ENCODE measurements at regions not wholly inside any gene's neighbourhood (a gene's known extent, or its start where the extent isn't known, plus 50 kb on each side); places are given as distances from the start of the nearest gene placed in this dataset.

DNA sequence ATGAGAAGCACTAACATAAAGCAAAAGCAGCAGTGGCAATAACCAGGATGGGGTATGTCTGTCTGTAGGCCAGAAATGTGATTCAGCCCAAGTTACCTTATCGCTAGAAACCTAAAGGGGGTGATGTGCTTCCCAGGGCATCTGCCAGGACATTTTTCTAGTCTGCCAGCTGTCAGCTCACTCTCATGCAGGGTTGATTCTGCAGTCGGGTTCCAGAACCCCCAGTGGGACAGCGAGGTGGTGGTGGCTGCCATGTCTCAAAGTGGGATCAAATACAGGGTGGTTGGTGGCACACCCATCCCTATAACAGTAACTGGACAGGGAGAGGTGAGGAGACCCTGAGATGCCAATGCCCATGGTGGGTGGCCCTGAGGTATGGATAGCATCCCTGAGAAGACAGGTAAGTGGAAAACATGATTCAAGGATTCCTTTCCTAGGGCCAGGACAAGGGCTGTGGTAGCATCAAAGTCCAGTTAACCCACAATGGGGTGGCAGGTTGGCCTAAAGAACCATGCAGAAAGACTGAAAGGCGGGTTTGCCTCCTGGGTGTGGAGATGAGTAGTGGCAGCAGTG is 84.3 kb downstream of the TNFRSF13B start:
- TF ChIP-seq POLR2A (IDR thresholded peaks at IDR 0.05) (no peak), POLR2AphosphoS5 (IDR thresholded peaks at IDR 0.05) (no peak)
- TF ChIP-seq, protein P1, sequence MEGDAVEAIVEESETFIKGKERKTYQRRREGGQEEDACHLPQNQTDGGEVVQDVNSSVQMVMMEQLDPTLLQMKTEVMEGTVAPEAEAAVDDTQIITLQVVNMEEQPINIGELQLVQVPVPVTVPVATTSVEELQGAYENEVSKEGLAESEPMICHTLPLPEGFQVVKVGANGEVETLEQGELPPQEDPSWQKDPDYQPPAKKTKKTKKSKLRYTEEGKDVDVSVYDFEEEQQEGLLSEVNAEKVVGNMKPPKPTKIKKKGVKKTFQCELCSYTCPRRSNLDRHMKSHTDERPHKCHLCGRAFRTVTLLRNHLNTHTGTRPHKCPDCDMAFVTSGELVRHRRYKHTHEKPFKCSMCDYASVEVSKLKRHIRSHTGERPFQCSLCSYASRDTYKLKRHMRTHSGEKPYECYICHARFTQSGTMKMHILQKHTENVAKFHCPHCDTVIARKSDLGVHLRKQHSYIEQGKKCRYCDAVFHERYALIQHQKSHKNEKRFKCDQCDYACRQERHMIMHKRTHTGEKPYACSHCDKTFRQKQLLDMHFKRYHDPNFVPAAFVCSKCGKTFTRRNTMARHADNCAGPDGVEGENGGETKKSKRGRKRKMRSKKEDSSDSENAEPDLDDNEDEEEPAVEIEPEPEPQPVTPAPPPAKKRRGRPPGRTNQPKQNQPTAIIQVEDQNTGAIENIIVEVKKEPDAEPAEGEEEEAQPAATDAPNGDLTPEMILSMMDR (IDR thresholded peaks at IDR 0.05), result no peak

Data from breast epithelium (tissue), 3 donors.